ENCODE measurements at regions not wholly inside any gene's neighbourhood (a gene's known extent, or its start where the extent isn't known, plus 50 kb on each side); places are given as distances from the start of the nearest gene placed in this dataset.

GRCh38 chr2:167880415-167880814, 367.0 kb downstream of the STK39 start:
- 64 to 76% (median 74%) methylated on average over 1 of the region's 1 CpG for WGBS, 4 donors
- Histone ChIP-seq H3K9me3 (no peaks in the 10 kb centered on the region), H3K27me3 (no peaks in the 10 kb centered on the region), H3K4me3 (no peak overlapping the region), H3K27ac (no peak overlapping the region), H3K4me1 (no peaks in the 10 kb centered on the region), H3K36me3 (no peaks in the 10 kb centered on the region)
- intact Hi-C loops (cut with DNase I), result no loop called here
- DNase-seq (no peak), ATAC-seq (no peak)
- no peak for TF ChIP-seq CTCF (IDR thresholded peaks at IDR 0.05)

- no peaks in the 10 kb centered on the region for H3K4me1 ChIP-seq
- H3K4me3 ChIP-seq, result no peak overlapping the region
- no peaks in the 10 kb centered on the region for H3K9me3 ChIP-seq
- no peak overlapping the region for H3K27ac ChIP-seq
- H3K36me3 ChIP-seq, result no peaks in the 10 kb centered on the region
- H3K27me3 ChIP-seq, result no peaks in the 10 kb centered on the region
- no peak for ATAC-seq
- intact Hi-C loops (cut with DNase I), result no loop called here
- 83 to 95% (median 91%) methylated on average over 4 of the region's 4 CpGs for WGBS, 4 donors
- TF ChIP-seq CTCF (IDR thresholded peaks at IDR 0.05) (no peak), POLR2A (IDR thresholded peaks at IDR 0.05) (no peak)
- DNase-seq, result no peak
Observed at GRCh38 chr2:167875529-167875928, 371.9 kb downstream of the STK39 start.

GRCh38 chr2:167874812-167875211, 372.6 kb downstream of the STK39 start:
- Histone ChIP-seq H3K4me1 (no peaks in the 10 kb centered on the region), H3K9me3 (no peaks in the 10 kb centered on the region), H3K36me3 (no peaks in the 10 kb centered on the region), H3K4me3 (no peak overlapping the region), H3K27me3 (no peaks in the 10 kb centered on the region), H3K27ac (no peak overlapping the region)
- intact Hi-C loops (cut with DNase I), result no loop called here
- ATAC-seq (no peak), DNase-seq (no peak)
- TF ChIP-seq POLR2A (IDR thresholded peaks at IDR 0.05) (no peak), CTCF (IDR thresholded peaks at IDR 0.05) (no peak)
- WGBS, 4 donors, result 92 to 96% (median 93%) methylated on average over 4 of the region's 4 CpGs

GRCh38 chr2:167871286-167871685, 376.1 kb downstream of the STK39 start:
- Histone ChIP-seq H3K4me1 (no peaks in the 10 kb centered on the region), H3K4me3 (no peak overlapping the region), H3K27ac (no peak overlapping the region), H3K27me3 (no peaks in the 10 kb centered on the region), H3K9me3 (no peaks in the 10 kb centered on the region), H3K36me3 (no peaks in the 10 kb centered on the region)
- 86 to 94% (median 92%) methylated on average over 2 of the region's 2 CpGs for WGBS, 4 donors
- no peak for DNase-seq
- TF ChIP-seq POLR2A (IDR thresholded peaks at IDR 0.05), result no peak
- TF ChIP-seq CTCF (IDR thresholded peaks at IDR 0.05), result no peak
- ATAC-seq, result no peak
- intact Hi-C loops (cut with DNase I), result no loop called here
